ENCODE measurements at regions not wholly inside any gene's neighbourhood (a gene's known extent, or its start where the extent isn't known, plus 50 kb on each side); places are given as distances from the start of the nearest gene placed in this dataset.

- DNase-seq = no peak
Measured at GRCh38 chr10:4330636-4331035, 495.4 kb upstream of the AKR1E2 start.

- DNase-seq = no peak
Measured at GRCh38 chr10:4329225-4329624, 496.8 kb upstream of the AKR1E2 start.

GRCh38 chr10:4326647-4327046 is 499.4 kb upstream of the AKR1E2 start:
- DNase-seq = no peak

GRCh38 chr10:4319870-4320367 is 506.1 kb upstream of the AKR1E2 start:
- DNase-seq = no peak

- no peak for DNase-seq
Measured at GRCh38 chr10:4316161-4316810, 509.7 kb upstream of the AKR1E2 start.

GRCh38 chr10:4315551-4315950 is 510.5 kb upstream of the AKR1E2 start:
- no peak for DNase-seq

GRCh38 chr10:4313051-4313450 is 513.0 kb upstream of the AKR1E2 start:
- no peak for DNase-seq

- no peak for DNase-seq
Measured at GRCh38 chr10:4312051-4312835, 513.8 kb upstream of the AKR1E2 start.

GRCh38 chr10:4310172-4310571 is 515.8 kb upstream of the AKR1E2 start:
- DNase-seq = no peak

- DNase-seq = no peak
Measured at GRCh38 chr10:4307910-4308309, 518.1 kb upstream of the AKR1E2 start.

- DNase-seq = no peak
Measured at GRCh38 chr10:4306871-4307270, 519.1 kb upstream of the AKR1E2 start.

- no peak for DNase-seq
Measured at GRCh38 chr10:4303045-4303444, 518.0 kb upstream of the KLF6 start.

- DNase-seq = no peak
Measured at GRCh38 chr10:4301291-4302045, 516.5 kb upstream of the KLF6 start.

- DNase-seq = no peak
Measured at GRCh38 chr10:4296161-4296560, 511.2 kb upstream of the KLF6 start.

- DNase-seq = no peak
Measured at GRCh38 chr10:4294996-4295792, 510.2 kb upstream of the KLF6 start.

GRCh38 chr10:4294271-4294670 is 509.3 kb upstream of the KLF6 start:
- DNase-seq = no peak

- no peak for DNase-seq
Measured at GRCh38 chr10:4291990-4292389, 507.0 kb upstream of the KLF6 start.

GRCh38 chr10:4285121-4285520 is 500.1 kb upstream of the KLF6 start:
- no peak for DNase-seq

GRCh38 chr10:4283846-4284610 is 499.0 kb upstream of the KLF6 start:
- no peak for DNase-seq

- DNase-seq = no peak
Measured at GRCh38 chr10:4282496-4282895, 497.5 kb upstream of the KLF6 start.

- DNase-seq = no peak
Measured at GRCh38 chr10:4281190-4281825, 496.3 kb upstream of the KLF6 start.
